GM12873 (cell line): ENCODE measurements at regions not wholly inside any gene's neighbourhood (a gene's known extent, or its start where the extent isn't known, plus 50 kb on each side); places are given as distances from the start of the nearest gene placed in this dataset.

ENCODE experiments used
- CTCF ChIP-seq: IDR thresholded peaks from 2 replicates; pipeline ENCODE4 v1.5.1; 2012; ENCODE audit warnings: low read depth, mild to moderate bottlenecking, moderate library complexity, low read length, control low read depth; ENCODE audit not compliant: insufficient read depth; ENCODE audit errors: missing control alignments

- TF ChIP-seq CTCF: no peak
These were observed 95.7 kb downstream of the TUBA3C start for GRCh38 chr13:19085876-19086275.

GRCh38 chr13:19085258-19085657 lies 96.4 kb downstream of the TUBA3C start:
- no peak for TF ChIP-seq CTCF

DNA sequence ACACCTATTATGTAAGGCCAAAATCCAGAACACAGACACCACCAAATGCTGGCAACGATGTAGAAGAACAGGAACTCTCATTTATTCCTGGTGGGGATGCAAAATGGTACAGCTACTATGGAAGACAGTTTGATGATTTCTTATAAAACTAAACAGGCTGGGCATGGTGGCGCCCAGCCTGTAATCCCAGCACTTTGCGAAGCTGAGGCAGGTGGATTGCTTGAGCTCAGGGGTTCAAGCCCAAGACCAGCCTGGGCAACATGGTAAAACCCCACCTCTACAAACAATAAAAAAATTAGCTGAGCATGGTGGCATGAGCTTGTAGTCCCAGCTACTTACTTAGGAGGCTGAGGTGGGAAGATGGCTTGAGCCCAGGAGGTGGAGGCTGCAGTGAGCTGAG lies 98.3 kb downstream of the TUBA3C start:
- no peak for TF ChIP-seq CTCF

- TF ChIP-seq CTCF: no peak
These were observed 106.2 kb downstream of the TUBA3C start for GRCh38 chr13:19075418-19075817.

GRCh38 chr13:19074519-19074918 lies 107.1 kb downstream of the TUBA3C start:
- no peak for TF ChIP-seq CTCF

DNA sequence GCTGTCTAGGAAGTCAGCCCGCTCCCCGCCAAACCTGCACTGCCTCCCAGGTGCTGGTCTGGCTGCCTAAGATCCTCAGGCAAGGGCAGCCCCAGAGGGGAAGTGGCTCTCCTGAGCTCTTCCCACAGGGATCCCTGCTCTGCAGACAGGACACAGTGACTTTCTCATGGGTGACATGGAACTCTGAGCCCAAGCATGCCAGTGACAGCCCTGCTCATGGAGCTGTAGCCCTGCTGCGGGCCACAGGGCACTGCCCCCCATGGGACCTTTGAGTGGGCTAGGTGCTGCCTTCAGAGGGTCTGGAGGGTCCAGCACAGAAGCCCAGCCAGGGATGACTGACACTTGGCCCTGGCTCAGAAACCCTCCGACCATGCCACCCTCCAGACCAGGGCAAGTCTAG lies 109.1 kb downstream of the TUBA3C start:
- TF ChIP-seq CTCF: no peak

GRCh38 chr13:19071161-19071936 lies 110.3 kb downstream of the TUBA3C start:
- no peak for TF ChIP-seq CTCF
